ENCODE measurements at regions not wholly inside any gene's neighbourhood (a gene's known extent, or its start where the extent isn't known, plus 50 kb on each side); places are given as distances from the start of the nearest gene placed in this dataset.
"Not testable (repeated sequence)": the region's sequence is repeated elsewhere in the genome, so short reads cannot be mapped to it uniquely, and the experiment has no call there.

- WGBS, 2 donors: 72% methylated on average over 2 of the region's 2 CpGs
- no peak for TF ChIP-seq CTCF (IDR thresholded peaks at IDR 0.05)
- Histone ChIP-seq H3K9me3 (no peaks in the 10 kb centered on the region), H3K27me3 (peaks cover 0 to 22% (median 0%) of the 10 kb centered on the region in 7 donors), H3K4me3 (no peak overlapping the region), H3K27ac (no peak overlapping the region), H3K4me1 (no peaks in the 10 kb centered on the region), H3K36me3 (no peaks in the 10 kb centered on the region)
- DNase-seq: no peak
- no peak for ATAC-seq
- intact Hi-C loops (cut with DNase I): no loop called here
Measured at GRCh38 chrX:112470551-112470950, 209.2 kb downstream of the LHFPL1 start.

- H3K4me1 ChIP-seq; H3K9me3 ChIP-seq; intact Hi-C loops (cut with DNase I); H3K27ac ChIP-seq; H3K36me3 ChIP-seq; ATAC-seq; H3K4me3 ChIP-seq; H3K27me3 ChIP-seq; DNase-seq: not testable (repeated sequence)
- 54 to 63% methylated on average over 7 to 8 of the region's 8 CpGs for WGBS, 2 donors
Measured at GRCh38 chrX:112461949-112462450, 217.7 kb downstream of the LHFPL1 start.

- Histone ChIP-seq H3K4me3 (no peak overlapping the region), H3K27me3 (peaks cover 0 to 3% (median 0%) of the 10 kb centered on the region in 7 donors), H3K4me1 (no peaks in the 10 kb centered on the region), H3K36me3 (no peaks in the 10 kb centered on the region), H3K9me3 (no peaks in the 10 kb centered on the region), H3K27ac (no peak overlapping the region)
- intact Hi-C loops (cut with DNase I): no loop called here
- DNase-seq: no peak
- ATAC-seq: no peak
- no peak for TF ChIP-seq CTCF (IDR thresholded peaks at IDR 0.05)
Measured at GRCh38 chrX:112457788-112458187, 221.9 kb downstream of the LHFPL1 start.

GRCh38 chrX:112450810-112451209 lies 228.9 kb downstream of the LHFPL1 start:
- Histone ChIP-seq H3K4me1 (no peaks in the 10 kb centered on the region), H3K9me3 (no peaks in the 10 kb centered on the region), H3K27me3 (peaks cover 0 to 9% (median 0%) of the 10 kb centered on the region in 7 donors), H3K36me3 (no peaks in the 10 kb centered on the region), H3K4me3 (no peak overlapping the region), H3K27ac (no peak overlapping the region)
- no peak for TF ChIP-seq CTCF (IDR thresholded peaks at IDR 0.05)
- DNase-seq (no peak), ATAC-seq (no peak)
- WGBS, 2 donors: 67 to 74% methylated on average over 2 of the region's 2 CpGs
- intact Hi-C loops (cut with DNase I): no loop called here

GRCh38 chrX:112440277-112440676 lies 239.5 kb downstream of the LHFPL1 start:
- Histone ChIP-seq H3K27me3 (peaks cover 0 to 10% (median 0%) of the 10 kb centered on the region in 7 donors), H3K36me3 (no peaks in the 10 kb centered on the region), H3K9me3 (no peaks in the 10 kb centered on the region), H3K27ac (no peak overlapping the region), H3K4me1 (no peaks in the 10 kb centered on the region), H3K4me3 (no peak overlapping the region)
- no peak for TF ChIP-seq CTCF (IDR thresholded peaks at IDR 0.05)
- intact Hi-C loops (cut with DNase I): no loop called here
- WGBS, 2 donors: 80 to 81% methylated on average over 2 of the region's 2 CpGs
- ATAC-seq (no peak), DNase-seq (no peak)
